IMR-90 (cell line): ENCODE measurements at regions not wholly inside any gene's neighbourhood (a gene's known extent, or its start where the extent isn't known, plus 50 kb on each side); places are given as distances from the start of the nearest gene placed in this dataset.

Experiments used
- ATAC-seq: fragments of 200-7000 bp; cut with Tn5 transposase; 2 replicates; pipeline ENCODE4 v1.9.1; 2020; ENCODE audit warnings: low read depth, mild to moderate bottlenecking, moderate library complexity
- BruUV-seq: library from RNA; stranded (reverse); fragments of 400-500 nt; replicated peaks from 2 replicates; lab custom pipeline; 2021; lab: Mats Ljungman, UMichigan
- CTCF ChIA-PET: fragments of 300-600 bp; formaldehyde crosslinking; extraction: SDS; loops from one replicate; lab custom pipeline; 2021; ENCODE audit warnings: antibody characterized with exemption; lab: Yijun Ruan, JAX
- POLR2A ChIA-PET: fragments of 300-600 bp; sonication (Branson Sonifier 250); formaldehyde crosslinking; loops from one replicate; lab custom pipeline; 2022; ENCODE audit warnings: antibody characterized with exemption; ENCODE audit not compliant: unreplicated experiment; lab: Charles Lee
- DNase-seq: peaks from one replicate; pipeline ENCODE4 v3.0.0; 2013
- H2AFZ ChIP-seq: replicated peaks from 2 replicates; pipeline ENCODE3; 2013; ENCODE audit warnings: low read length, mild to moderate bottlenecking; ENCODE audit not compliant: poor library complexity
- H2AK5ac ChIP-seq: 2 replicates; pipeline ENCODE4 v1.6.1; 2013; ENCODE audit warnings: low read depth, low read length, inconsistent platforms
- H2AK9ac ChIP-seq: replicated peaks from 2 replicates; pipeline ENCODE3; 2013; ENCODE audit warnings: mild to moderate bottlenecking, low read depth, low read length, moderate library complexity; ENCODE audit not compliant: poor library complexity
- H2BK120ac ChIP-seq: 2 replicates; pipeline ENCODE4 v1.6.1; 2013; ENCODE audit warnings: low read depth, low read length, inconsistent platforms
- H2BK15ac ChIP-seq: 3 replicates; pipeline ENCODE4 v1.6.1; 2013; ENCODE audit warnings: low read depth, low read length, inconsistent platforms
- H2BK20ac ChIP-seq: 2 replicates; pipeline ENCODE4 v1.6.1; 2013; ENCODE audit warnings: low read depth, mild to moderate bottlenecking, inconsistent platforms, low read length, moderate library complexity
- H2BK5ac ChIP-seq: 2 replicates; pipeline ENCODE4 v1.6.1; 2013; ENCODE audit warnings: mild to moderate bottlenecking, low read depth, low read length, inconsistent platforms; ENCODE audit not compliant: poor library complexity, severe bottlenecking
- H3K14ac ChIP-seq: replicated peaks from 2 replicates; pipeline ENCODE4 v1.6.1; 2013; ENCODE audit warnings: low read depth, low read length, inconsistent platforms
- H3K18ac ChIP-seq: 2 replicates; pipeline ENCODE4 v1.6.1; 2013; ENCODE audit warnings: low read depth, low read length, control low read depth
- H3K23ac ChIP-seq: 2 replicates; pipeline ENCODE4 v1.6.1; 2013; ENCODE audit warnings: low read depth, low read length, inconsistent platforms
- H3K27ac ChIP-seq: 2 replicates; pipeline ENCODE4 v1.5.1; 2013; ENCODE audit warnings: mild to moderate bottlenecking, control low read depth, low read length; ENCODE audit not compliant: insufficient read depth
- H3K27me3 ChIP-seq: 2 replicates; pipeline ENCODE4 v1.6.1; 2013; ENCODE audit warnings: low read length; ENCODE audit not compliant: control insufficient read depth, insufficient read depth
- H3K36me3 ChIP-seq: 2 replicates; pipeline ENCODE4 v1.6.1; 2013; ENCODE audit warnings: low read length, mixed read lengths; ENCODE audit not compliant: control insufficient read depth, insufficient read depth
- H3K4ac ChIP-seq: 2 replicates; pipeline ENCODE4 v1.6.1; 2013; ENCODE audit warnings: low read depth, low read length, inconsistent platforms
- H3K4me1 ChIP-seq: 2 replicates; pipeline ENCODE4 v1.6.1; 2013; ENCODE audit warnings: low read length, mixed read lengths; ENCODE audit not compliant: control insufficient read depth, insufficient read depth
- H3K4me2 ChIP-seq: 2 replicates; pipeline ENCODE4 v1.6.1; 2013; ENCODE audit warnings: low read depth, mild to moderate bottlenecking, control low read depth, low read length, moderate library complexity
- H3K4me3 ChIP-seq: 2 replicates; pipeline ENCODE4 v1.5.1; 2013; ENCODE audit warnings: low read depth, mild to moderate bottlenecking, control low read depth, low read length, moderate library complexity; ENCODE audit not compliant: insufficient read depth
- H3K56ac ChIP-seq: 2 replicates; pipeline ENCODE4 v1.6.1; 2013; ENCODE audit warnings: low read length, inconsistent platforms; ENCODE audit not compliant: insufficient read depth; ENCODE audit errors: extremely low read depth
- H3K79me1 ChIP-seq, 2 experiments: 2 replicates each; pipeline ENCODE4 v1.6.1; 2013; ENCODE audit warnings: low read length in 2 of 2, inconsistent platforms in 1 of 2, low read depth in 1 of 2
- H3K9ac ChIP-seq: 2 replicates; pipeline ENCODE4 v1.6.1; 2013; ENCODE audit warnings: low read depth, low read length, control low read depth
- H3K9me1 ChIP-seq: 2 replicates; pipeline ENCODE4 v1.6.1; 2013; ENCODE audit warnings: low read length, inconsistent platforms; ENCODE audit not compliant: insufficient read depth
- H3K9me3 ChIP-seq: 2 replicates; pipeline ENCODE4 v1.6.1; 2013; ENCODE audit warnings: low read length; ENCODE audit not compliant: control insufficient read depth, insufficient read depth
- H4K20me1 ChIP-seq: 2 replicates; pipeline ENCODE4 v1.6.1; 2013; ENCODE audit warnings: low read length, inconsistent platforms; ENCODE audit not compliant: insufficient read depth
- H4K5ac ChIP-seq: 2 replicates; pipeline ENCODE4 v1.6.1; 2013; ENCODE audit warnings: mild to moderate bottlenecking, low read depth, low read length, control low read depth
- H4K8ac ChIP-seq, 2 experiments: 2 replicates each; pipeline ENCODE4 v1.6.1; 2013; ENCODE audit warnings: low read depth in 2 of 2, low read length in 2 of 2, control low read depth in 1 of 2, inconsistent platforms in 1 of 2
- H4K91ac ChIP-seq: 2 replicates; pipeline ENCODE4 v1.6.1; 2013; ENCODE audit warnings: low read depth, low read length, inconsistent platforms; ENCODE audit not compliant: insufficient read depth
- BHLHE40 ChIP-seq: fragments of 150-350 bp; IDR thresholded peaks from 2 replicates; pipeline ENCODE4 v1.6.1; 2016; ENCODE audit warnings: mild to moderate bottlenecking, low read depth, low read length
- CEBPB ChIP-seq: IDR thresholded peaks from 2 replicates; pipeline ENCODE4 v1.6.1; 2012; ENCODE audit warnings: low read depth, low read length, improper control_type of control experiment
- RCOR1 ChIP-seq: IDR thresholded peaks from 2 replicates; pipeline ENCODE4 v1.6.1; 2012; ENCODE audit warnings: mild to moderate bottlenecking, low read length, improper control_type of control experiment; ENCODE audit not compliant: insufficient replicate concordance
- RFX5 ChIP-seq: IDR thresholded peaks from 2 replicates; pipeline ENCODE4 v1.8.0; 2012; ENCODE audit warnings: low read depth, mild to moderate bottlenecking, low read length, moderate library complexity
- SMC3 ChIP-seq: fragments of 150-350 bp; IDR thresholded peaks from 2 replicates; pipeline ENCODE4 v1.6.1; 2016; ENCODE audit warnings: low read depth, mild to moderate bottlenecking, antibody characterized with exemption, low read length, moderate library complexity
- WGBS, 2 experiments: methylation state at CpG; one replicate each; pipeline versions ENCODE4 v1.1.5 to v1.1.7; 2013; ENCODE audit warnings: missing lambda C conversion rate in 2 of 2; ENCODE audit not compliant: insufficient read length in 1 of 2; ENCODE audit errors: extremely low coverage in 2 of 2; 5-methylcytosine and 5-hydroxymethylcytosine counted together
- dilution Hi-C: fragments of 300-500 bp; cut with HindIII; formaldehyde crosslinking; loops from one replicate; pipeline ENCODE4 v1.14.3; 2018; ENCODE audit warnings: low sequenced_read_pairs; ENCODE audit not compliant: unreplicated experiment
- in situ Hi-C: fragments of 300-500 bp; cut with MboI; formaldehyde crosslinking; loops from 3 replicates; pipeline ENCODE4 v1.14.3; 2019; ENCODE audit warnings: low sequenced_read_pairs, inconsistent platforms, mixed read lengths
- intact Hi-C: fragments of 100-400 bp; cut with micrococcal nuclease; formaldehyde crosslinking; loops from 2 replicates; pipeline ENCODE4 v1.10.0; 2022

DNA sequence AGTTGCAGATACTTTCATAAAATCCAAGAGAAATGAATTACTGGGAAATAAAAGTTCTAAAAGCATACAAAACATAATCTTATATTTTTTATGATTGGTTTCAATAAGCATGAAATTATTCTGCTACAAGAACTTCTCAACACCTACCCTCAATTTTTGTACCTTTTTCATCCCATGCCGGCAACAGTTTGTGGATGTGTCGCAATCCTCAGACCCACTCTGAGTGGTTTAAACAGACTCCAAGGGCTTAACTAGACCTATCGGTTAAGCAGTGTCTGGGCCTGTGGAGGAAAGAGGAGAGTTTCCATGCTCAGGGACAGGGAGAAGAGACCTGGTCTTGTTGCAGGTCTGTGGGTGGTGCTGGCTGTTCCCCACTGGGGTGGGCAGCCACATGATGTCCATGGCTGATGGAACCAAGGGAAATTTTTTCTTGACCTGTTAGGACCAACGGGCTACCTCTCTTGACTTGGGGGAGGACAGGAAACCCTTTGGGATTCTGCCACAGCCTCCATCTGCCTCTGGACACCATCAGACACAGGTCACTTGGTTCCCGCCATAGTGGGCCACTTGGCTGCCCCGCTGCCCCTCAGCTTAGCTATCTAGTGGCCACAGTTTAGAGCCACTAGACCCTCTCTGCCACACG is 81.1 kb upstream of the CLDN14 start:
- Histone ChIP-seq H3K56ac (no peak overlapping the region), H3K4me2 (no peak overlapping the region), H2AFZ (no peak overlapping the region), H3K4ac (no peak overlapping the region), H3K27me3 (peaks cover 39% of the 10 kb centered on the region), H2BK15ac (no peak overlapping the region), H3K23ac (no peak overlapping the region), H4K20me1 (no peaks in the 10 kb centered on the region), H3K4me3 (no peak overlapping the region), H3K9me3 (peaks cover 11% of the 10 kb centered on the region), H3K9ac (no peak overlapping the region), H4K8ac (no peak overlapping the region), H3K9me1 (no peaks in the 10 kb centered on the region), H4K5ac (no peak overlapping the region), H2BK120ac (no peak overlapping the region), H2BK20ac (no peak overlapping the region), H3K18ac (no peak overlapping the region), H4K91ac (no peak overlapping the region), H3K4me1 (no peaks in the 10 kb centered on the region), H2BK5ac (no peak overlapping the region), H2AK9ac (no peak overlapping the region), H3K14ac (no peak overlapping the region), H3K79me1 (no peaks in the 10 kb centered on the region), H2AK5ac (no peak overlapping the region), H3K27ac (no peak overlapping the region), H3K36me3 (no peaks in the 10 kb centered on the region)
- TF ChIP-seq BHLHE40 (no peak), SMC3 (no peak), CEBPB (peak; percentile 75), RFX5 (no peak), RCOR1 (no peak)
- ChIA-PET POLR2A (no interaction called here), CTCF (no interaction called here)
- no CpG with 5 or more reads among the region's 7 CpGs for WGBS, 2 experiments
- in situ Hi-C loops = no loop called here
- DNase-seq (no peak), ATAC-seq (no peak)
- BruUV-seq = no TSS peak
- intact Hi-C loops = no loop called here
- dilution Hi-C loops = no loop called here
